HUES48 (cell line): ENCODE measurements at regions not wholly inside any gene's neighbourhood (a gene's known extent, or its start where the extent isn't known, plus 50 kb on each side); places are given as distances from the start of the nearest gene placed in this dataset.

Experiments used
- H3K27ac ChIP-seq: one replicate; pipeline ENCODE4 v1.7.0; 2013; ENCODE audit warnings: low read depth, low read length, inconsistent platforms
- H3K27me3 ChIP-seq: 2 replicates; pipeline ENCODE4 v1.6.1; 2013; ENCODE audit warnings: mild to moderate bottlenecking, low read length; ENCODE audit not compliant: control insufficient read depth, insufficient read depth
- H3K36me3 ChIP-seq: 2 replicates; pipeline ENCODE4 v1.6.1; 2013; ENCODE audit warnings: low read length; ENCODE audit not compliant: control insufficient read depth, insufficient read depth
- H3K4me1 ChIP-seq: 2 replicates; pipeline ENCODE4 v1.6.1; 2013; ENCODE audit warnings: mild to moderate bottlenecking, low read length; ENCODE audit not compliant: control insufficient read depth, insufficient read depth
- H3K4me3 ChIP-seq: 2 replicates; pipeline ENCODE4 v1.5.1; 2013; ENCODE audit warnings: mild to moderate bottlenecking, low read depth, low read length
- H3K9ac ChIP-seq: 2 replicates; pipeline ENCODE4 v1.6.1; 2013; ENCODE audit warnings: mild to moderate bottlenecking, low read depth, low read length, moderate library complexity
- H3K9me3 ChIP-seq: 2 replicates; pipeline ENCODE4 v1.6.1; 2013; ENCODE audit warnings: low read length; ENCODE audit not compliant: control insufficient read depth, insufficient read depth

GRCh38 chr10:90561666-90562065, 296.2 kb downstream of the HTR7 start:
- Histone ChIP-seq H3K9me3 (no peaks in the 10 kb centered on the region), H3K4me3 (no peak overlapping the region), H3K27me3 (no peaks in the 10 kb centered on the region), H3K4me1 (no peaks in the 10 kb centered on the region), H3K9ac (no peak overlapping the region), H3K36me3 (no peaks in the 10 kb centered on the region), H3K27ac (no peak overlapping the region)

- no peaks in the 10 kb centered on the region for H3K9me3 ChIP-seq
- H3K27ac ChIP-seq = no peak overlapping the region
- H3K27me3 ChIP-seq = no peaks in the 10 kb centered on the region
- H3K9ac ChIP-seq = no peak overlapping the region
- no peaks in the 10 kb centered on the region for H3K4me1 ChIP-seq
- no peaks in the 10 kb centered on the region for H3K36me3 ChIP-seq
- no peak overlapping the region for H3K4me3 ChIP-seq
Observed at GRCh38 chr10:90571481-90572258, 286.2 kb downstream of the HTR7 start.

GRCh38 chr10:90575125-90575524, 282.7 kb downstream of the HTR7 start:
- H3K9me3 ChIP-seq = no peaks in the 10 kb centered on the region
- H3K36me3 ChIP-seq = no peaks in the 10 kb centered on the region
- no peak overlapping the region for H3K9ac ChIP-seq
- H3K27ac ChIP-seq = no peak overlapping the region
- no peaks in the 10 kb centered on the region for H3K4me1 ChIP-seq
- no peak overlapping the region for H3K4me3 ChIP-seq
- H3K27me3 ChIP-seq = no peaks in the 10 kb centered on the region

GRCh38 chr10:90577569-90577968, 280.3 kb downstream of the HTR7 start:
- Histone ChIP-seq H3K36me3 (no peaks in the 10 kb centered on the region), H3K27ac (no peak overlapping the region), H3K9me3 (no peaks in the 10 kb centered on the region), H3K4me3 (no peak overlapping the region), H3K4me1 (peaks cover 5% of the 10 kb centered on the region; the same call in 1 of the 2 replicates), H3K9ac (no peak overlapping the region), H3K27me3 (no peaks in the 10 kb centered on the region)

GRCh38 chr10:90579602-90580242, 278.1 kb downstream of the HTR7 start:
- Histone ChIP-seq H3K9ac (no peak overlapping the region), H3K4me1 (peaks cover 5% of the 10 kb centered on the region; the same call in 1 of the 2 replicates), H3K36me3 (no peaks in the 10 kb centered on the region), H3K4me3 (no peak overlapping the region), H3K27ac (no peak overlapping the region), H3K27me3 (no peaks in the 10 kb centered on the region), H3K9me3 (no peaks in the 10 kb centered on the region)

GRCh38 chr10:90583416-90583815, 274.4 kb downstream of the HTR7 start:
- Histone ChIP-seq H3K27me3 (no peaks in the 10 kb centered on the region), H3K9me3 (no peaks in the 10 kb centered on the region), H3K4me3 (no peak overlapping the region), H3K9ac (no peak overlapping the region), H3K4me1 (peaks cover 5% of the 10 kb centered on the region; the same call in 1 of the 2 replicates), H3K27ac (no peak overlapping the region), H3K36me3 (no peaks in the 10 kb centered on the region)

- Histone ChIP-seq H3K9me3 (no peaks in the 10 kb centered on the region), H3K4me3 (no peak overlapping the region), H3K27ac (peak overlapping the region; percentile 38)
Observed at GRCh38 chr10:90587081-90587491, 270.8 kb downstream of the HTR7 start.

GRCh38 chr10:90587561-90587960, 270.3 kb downstream of the HTR7 start:
- Histone ChIP-seq H3K27ac (peak overlapping the region; percentile 63), H3K4me3 (no peak overlapping the region)

More at GRCh38 chr10:90587081-90587491, 270.8 kb downstream of the HTR7 start:
- H3K4me1 ChIP-seq = peaks cover 5% of the 10 kb centered on the region; the same call in 1 of the 2 replicates
- H3K36me3 ChIP-seq = no peaks in the 10 kb centered on the region
- H3K27me3 ChIP-seq = no peaks in the 10 kb centered on the region
- H3K9ac ChIP-seq = no peak overlapping the region

GRCh38 chr10:90588222-90588621, 269.6 kb downstream of the HTR7 start:
- H3K27me3 ChIP-seq = no peaks in the 10 kb centered on the region
- H3K9me3 ChIP-seq = no peaks in the 10 kb centered on the region
- H3K4me3 ChIP-seq = no peak overlapping the region
- no peaks in the 10 kb centered on the region for H3K36me3 ChIP-seq
- peaks cover 7% of the 10 kb centered on the region; the same call in 1 of the 2 replicates for H3K4me1 ChIP-seq
- H3K9ac ChIP-seq = no peak overlapping the region
- H3K27ac ChIP-seq = no peak overlapping the region

More at GRCh38 chr10:90587561-90587960, 270.3 kb downstream of the HTR7 start:
- no peaks in the 10 kb centered on the region for H3K36me3 ChIP-seq
- H3K9ac ChIP-seq = no peak overlapping the region
- H3K9me3 ChIP-seq = no peaks in the 10 kb centered on the region
- H3K4me1 ChIP-seq = peaks cover 5% of the 10 kb centered on the region; the same call in 1 of the 2 replicates
- H3K27me3 ChIP-seq = no peaks in the 10 kb centered on the region

GRCh38 chr10:90589825-90590224, 268.0 kb downstream of the HTR7 start:
- Histone ChIP-seq H3K27ac (no peak overlapping the region), H3K9ac (no peak overlapping the region), H3K9me3 (no peaks in the 10 kb centered on the region), H3K4me3 (no peak overlapping the region), H3K27me3 (no peaks in the 10 kb centered on the region), H3K36me3 (no peaks in the 10 kb centered on the region), H3K4me1 (peaks cover 7% of the 10 kb centered on the region; the same call in 1 of the 2 replicates)

GRCh38 chr10:90591629-90592028, 266.2 kb downstream of the HTR7 start:
- Histone ChIP-seq H3K4me3 (no peak overlapping the region), H3K4me1 (peaks cover 7% of the 10 kb centered on the region; the same call in 1 of the 2 replicates), H3K36me3 (no peaks in the 10 kb centered on the region), H3K27me3 (no peaks in the 10 kb centered on the region), H3K9me3 (no peaks in the 10 kb centered on the region), H3K27ac (no peak overlapping the region), H3K9ac (no peak overlapping the region)
